ENCODE measurements at regions not wholly inside any gene's neighbourhood (a gene's known extent, or its start where the extent isn't known, plus 50 kb on each side); places are given as distances from the start of the nearest gene placed in this dataset.

- no peak for TF ChIP-seq CTCF (IDR thresholded peaks at IDR 0.05)
- Mint-ChIP-seq H3K4me3 (ENCODE audit: unreplicated experiment) (no peak overlapping the region), H3K27me3 (ENCODE audit: low read depth) (no peaks in the 10 kb centered on the region), H3K27ac (ENCODE audit: unreplicated experiment) (no peak overlapping the region), H3K9me3 (ENCODE audit: low read depth) (peaks cover 6% of the 10 kb centered on the region), H3K4me1 (ENCODE audit: low read depth) (no peaks in the 10 kb centered on the region), H3K36me3 (ENCODE audit: low read depth) (no peaks in the 10 kb centered on the region)
- DNase-seq (ENCODE audit: low spot score) = no peak
Measured at GRCh38 chr2:83435989-83436388, 1023.1 kb downstream of the SUCLG1 start.

GRCh38 chr2:83420993-83421392, 1038.1 kb downstream of the SUCLG1 start:
- Mint-ChIP-seq H3K4me3 (ENCODE audit: unreplicated experiment) (no peak overlapping the region), H3K9me3 (ENCODE audit: low read depth) (peaks cover 49% of the 10 kb centered on the region), H3K27ac (ENCODE audit: unreplicated experiment) (no peak overlapping the region), H3K36me3 (ENCODE audit: low read depth) (no peaks in the 10 kb centered on the region), H3K27me3 (ENCODE audit: low read depth) (no peaks in the 10 kb centered on the region), H3K4me1 (ENCODE audit: low read depth) (no peaks in the 10 kb centered on the region)
- no peak for TF ChIP-seq CTCF (IDR thresholded peaks at IDR 0.05)
- DNase-seq (ENCODE audit: low spot score) = no peak

- Mint-ChIP-seq H3K27ac (ENCODE audit: unreplicated experiment) (no peak overlapping the region), H3K27me3 (ENCODE audit: low read depth) (no peaks in the 10 kb centered on the region), H3K4me3 (ENCODE audit: unreplicated experiment) (no peak overlapping the region), H3K36me3 (ENCODE audit: low read depth) (no peaks in the 10 kb centered on the region), H3K4me1 (ENCODE audit: low read depth) (peaks cover 12% of the 10 kb centered on the region), H3K9me3 (ENCODE audit: low read depth) (no peaks in the 10 kb centered on the region)
- DNase-seq (ENCODE audit: low spot score) = no peak
- no peak for TF ChIP-seq CTCF (IDR thresholded peaks at IDR 0.05)
Measured at GRCh38 chr2:83394134-83394904, 1064.8 kb downstream of the SUCLG1 start.

GRCh38 chr2:83388804-83389203, 1070.3 kb downstream of the SUCLG1 start:
- DNase-seq (ENCODE audit: low spot score) = no peak
- no peak overlapping the region for H3K27ac Mint-ChIP-seq (ENCODE audit: unreplicated experiment)
- H3K36me3 Mint-ChIP-seq (ENCODE audit: low read depth) = no peaks in the 10 kb centered on the region
- no peak for TF ChIP-seq CTCF (IDR thresholded peaks at IDR 0.05)
- H3K27me3 Mint-ChIP-seq (ENCODE audit: low read depth) = no peaks in the 10 kb centered on the region
- H3K9me3 Mint-ChIP-seq (ENCODE audit: low read depth) = no peaks in the 10 kb centered on the region
- H3K4me1 Mint-ChIP-seq (ENCODE audit: low read depth) = no peaks in the 10 kb centered on the region
- H3K4me3 Mint-ChIP-seq (ENCODE audit: unreplicated experiment) = no peak overlapping the region

- Mint-ChIP-seq H3K27me3 (ENCODE audit: low read depth) (no peaks in the 10 kb centered on the region), H3K36me3 (ENCODE audit: low read depth) (no peaks in the 10 kb centered on the region), H3K4me3 (ENCODE audit: unreplicated experiment) (no peak overlapping the region), H3K27ac (ENCODE audit: unreplicated experiment) (no peak overlapping the region), H3K9me3 (ENCODE audit: low read depth) (peaks cover 8% of the 10 kb centered on the region), H3K4me1 (ENCODE audit: low read depth) (no peaks in the 10 kb centered on the region)
- TF ChIP-seq CTCF (IDR thresholded peaks at IDR 0.05) = no peak
- no peak for DNase-seq (ENCODE audit: low spot score)
Measured at GRCh38 chr2:83386549-83386948, 1072.5 kb downstream of the SUCLG1 start.

Measured in chondrocyte (in vitro differentiated cells).